ENCODE measurements at regions not wholly inside any gene's neighbourhood (a gene's known extent, or its start where the extent isn't known, plus 50 kb on each side); places are given as distances from the start of the nearest gene placed in this dataset.
"Not testable (repeated sequence)": the region's sequence is repeated elsewhere in the genome, so short reads cannot be mapped to it uniquely, and the experiment has no call there.

GRCh38 chr6:90358036-90358770 lies 61.6 kb upstream of the BACH2 start:
- not testable (repeated sequence) for TF ChIP-seq CTCF (IDR thresholded peaks at IDR 0.05); ZBTB33 (IDR thresholded peaks at IDR 0.05; ENCODE audit: borderline replicate concordance, low read depth); POLR2AphosphoS5 (IDR thresholded peaks at IDR 0.05; ENCODE audit: low read depth, low read length); PBX3 (IDR thresholded peaks at IDR 0.05); EZH2phosphoT487 (IDR thresholded peaks at IDR 0.05; ENCODE audit: borderline replicate concordance, low read depth); FOXJ3 (CRISPR knock-in tag; IDR thresholded peaks at IDR 0.05); RAD21 (IDR thresholded peaks at IDR 0.05; ENCODE audit: low read length); GATA2 (CRISPR knock-in tag; IDR thresholded peaks at IDR 0.05)
